HG03521 (cell line): ENCODE measurements at regions not wholly inside any gene's neighbourhood (a gene's known extent, or its start where the extent isn't known, plus 50 kb on each side); places are given as distances from the start of the nearest gene placed in this dataset.

Experiments
- ATAC-seq: cut with Tn5 transposase; IDR thresholded peaks from one replicate; pipeline ENCODE4 v1.9.1; 2021; ENCODE audit warnings: mild to moderate bottlenecking, moderate library complexity; ENCODE audit not compliant: unreplicated experiment

- no peak for ATAC-seq
Observed at GRCh38 chr4:17188125-17188524, 289.7 kb upstream of the LDB2 start.

- no peak for ATAC-seq
Observed at GRCh38 chr4:17187003-17187402, 288.6 kb upstream of the LDB2 start.

GRCh38 chr4:17182888-17183287 lies 284.4 kb upstream of the LDB2 start:
- no peak for ATAC-seq

GRCh38 chr4:17174751-17175150 lies 276.3 kb upstream of the LDB2 start:
- no peak for ATAC-seq

- ATAC-seq: no peak
Observed at GRCh38 chr4:17173300-17173699, 274.9 kb upstream of the LDB2 start.

- no peak for ATAC-seq
Observed at GRCh38 chr4:17170131-17170530, 271.7 kb upstream of the LDB2 start.

- no peak for ATAC-seq
Observed at GRCh38 chr4:17169699-17170098, 271.3 kb upstream of the LDB2 start.

GRCh38 chr4:17168571-17168970 lies 270.1 kb upstream of the LDB2 start:
- ATAC-seq: no peak

GRCh38 chr4:17166954-17167353 lies 268.5 kb upstream of the LDB2 start:
- ATAC-seq: no peak

- ATAC-seq: no peak
Observed at GRCh38 chr4:17165286-17165685, 266.8 kb upstream of the LDB2 start.

GRCh38 chr4:17164666-17165065 lies 266.2 kb upstream of the LDB2 start:
- no peak for ATAC-seq

GRCh38 chr4:17163156-17163771 lies 264.8 kb upstream of the LDB2 start:
- ATAC-seq: no peak

- ATAC-seq: no peak
Observed at GRCh38 chr4:17157304-17157703, 258.9 kb upstream of the LDB2 start.

- no peak for ATAC-seq
Observed at GRCh38 chr4:17155486-17155885, 257.0 kb upstream of the LDB2 start.

GRCh38 chr4:17153572-17153971 lies 255.1 kb upstream of the LDB2 start:
- ATAC-seq: no peak

- ATAC-seq: no peak
Observed at GRCh38 chr4:17152941-17153540, 254.6 kb upstream of the LDB2 start.

- no peak for ATAC-seq
Observed at GRCh38 chr4:17142232-17142711, 243.8 kb upstream of the LDB2 start.

GRCh38 chr4:17138847-17139246 lies 240.4 kb upstream of the LDB2 start:
- ATAC-seq: no peak

- no peak for ATAC-seq
Observed at GRCh38 chr4:17134565-17134964, 236.1 kb upstream of the LDB2 start.

GRCh38 chr4:17134100-17134499 lies 235.7 kb upstream of the LDB2 start:
- ATAC-seq: no peak

GRCh38 chr4:17132226-17132625 lies 233.8 kb upstream of the LDB2 start:
- ATAC-seq: no peak

- no peak for ATAC-seq
Observed at GRCh38 chr4:17128268-17128667, 229.8 kb upstream of the LDB2 start.
